Natural killer cell (primary cell): ENCODE measurements at regions not wholly inside any gene's neighbourhood (a gene's known extent, or its start where the extent isn't known, plus 50 kb on each side); places are given as distances from the start of the nearest gene placed in this dataset.

ENCODE experiments used
- ATAC-seq, 3 donors: fragments of 150-1000 bp in 2 of 3; fragments of 200-7000 bp in 1 of 3; cut with Tn5 transposase; 1 replicate in 1 of 3; 2 replicates in 2 of 3; pipeline ENCODE4 v1.10.0; 2021; ENCODE audit warnings: mild to moderate bottlenecking in 2 of 3, moderate library complexity in 2 of 3
- DNase-seq, 2 donors: peaks; one replicate each; pipeline versions ENCODE4 v3.0.0 to v3.0.0-alpha.2; 2013 to 2021; ENCODE audit warnings: mixed read lengths in 1 of 2
- H3K27ac ChIP-seq: one replicate; pipeline ENCODE4 v1.5.1; 2013; ENCODE audit warnings: mild to moderate bottlenecking, low read length
- H3K27me3 ChIP-seq: one replicate; pipeline ENCODE4 v1.6.1; 2013; ENCODE audit warnings: low read length; ENCODE audit not compliant: control insufficient read depth, insufficient read depth
- H3K36me3 ChIP-seq: one replicate; pipeline ENCODE4 v1.6.1; 2013; ENCODE audit warnings: low read length; ENCODE audit not compliant: control insufficient read depth, insufficient read depth
- H3K4me1 ChIP-seq: one replicate; pipeline ENCODE4 v1.6.1; 2013; ENCODE audit warnings: low read length; ENCODE audit not compliant: control insufficient read depth, insufficient read depth
- H3K4me3 ChIP-seq: one replicate; pipeline ENCODE4 v1.5.1; 2013; ENCODE audit warnings: low read length
- H3K9me3 ChIP-seq: one replicate; pipeline ENCODE4 v1.6.1; 2013; ENCODE audit warnings: low read length; ENCODE audit not compliant: control insufficient read depth, insufficient read depth
- H3K27ac Mint-ChIP-seq, 2 donors: one replicate each; pipeline ENCODE4 v1.8.0; 2022; ENCODE audit warnings: mild to moderate bottlenecking in 2 of 2, mixed read lengths in 2 of 2, moderate library complexity in 1 of 2
- H3K27me3 Mint-ChIP-seq, 2 donors: one replicate each; pipeline ENCODE4 v1.8.0; 2022; ENCODE audit warnings: low read depth in 2 of 2, mixed read lengths in 2 of 2
- H3K36me3 Mint-ChIP-seq: one replicate; pipeline ENCODE4 v1.8.0; 2022; ENCODE audit warnings: mixed read lengths
- H3K4me1 Mint-ChIP-seq, 2 donors: one replicate each; pipeline ENCODE4 v1.8.0; 2022; ENCODE audit warnings: mixed read lengths in 2 of 2
- H3K4me3 Mint-ChIP-seq: one replicate; pipeline ENCODE4 v1.8.0; 2022; ENCODE audit warnings: mild to moderate bottlenecking, moderate library complexity, mixed read lengths
- H3K9me3 Mint-ChIP-seq, 2 donors: one replicate each; pipeline ENCODE4 v1.8.0; 2022; ENCODE audit warnings: mixed read lengths in 2 of 2
- WGBS: methylation state at CpG from one replicate; pipeline ENCODE4 v1.1.7; 2013; ENCODE audit warnings: missing lambda C conversion rate; ENCODE audit not compliant: insufficient coverage; 5-methylcytosine and 5-hydroxymethylcytosine counted together
- intact Hi-C: fragments of 100-400 bp; cut with micrococcal nuclease; formaldehyde crosslinking; loops from one replicate; pipeline ENCODE4 v1.14.2; 2022
- TF ChIP-seq, protein P1 (sequence below): fragments of 200-600 bp; IDR thresholded peaks from one replicate; pipeline ENCODE4 v1.8.0; 2022; ENCODE audit warnings: antibody characterized with exemption

- H3K36me3 Mint-ChIP-seq = no peaks in the 10 kb centered on the region
- Histone ChIP-seq H3K36me3 (no peaks in the 10 kb centered on the region), H3K27me3 (no peaks in the 10 kb centered on the region), H3K9me3 (no peaks in the 10 kb centered on the region), H3K27ac (no peak overlapping the region), H3K4me3 (no peak overlapping the region), H3K4me1 (no peaks in the 10 kb centered on the region)
- no peaks in the 10 kb centered on the region for H3K4me1 Mint-ChIP-seq
- intact Hi-C loops = no loop called here
- ATAC-seq = no peak
- H3K27me3 Mint-ChIP-seq = peaks cover 0 to 5% of the 10 kb centered on the region in 2 donors
- DNase-seq = no peak
- peaks cover 0 to 3% of the 10 kb centered on the region in 2 donors for H3K9me3 Mint-ChIP-seq
- no peak overlapping the region for H3K4me3 Mint-ChIP-seq
- H3K27ac Mint-ChIP-seq = no peak overlapping the region
- TF ChIP-seq, protein P1, sequence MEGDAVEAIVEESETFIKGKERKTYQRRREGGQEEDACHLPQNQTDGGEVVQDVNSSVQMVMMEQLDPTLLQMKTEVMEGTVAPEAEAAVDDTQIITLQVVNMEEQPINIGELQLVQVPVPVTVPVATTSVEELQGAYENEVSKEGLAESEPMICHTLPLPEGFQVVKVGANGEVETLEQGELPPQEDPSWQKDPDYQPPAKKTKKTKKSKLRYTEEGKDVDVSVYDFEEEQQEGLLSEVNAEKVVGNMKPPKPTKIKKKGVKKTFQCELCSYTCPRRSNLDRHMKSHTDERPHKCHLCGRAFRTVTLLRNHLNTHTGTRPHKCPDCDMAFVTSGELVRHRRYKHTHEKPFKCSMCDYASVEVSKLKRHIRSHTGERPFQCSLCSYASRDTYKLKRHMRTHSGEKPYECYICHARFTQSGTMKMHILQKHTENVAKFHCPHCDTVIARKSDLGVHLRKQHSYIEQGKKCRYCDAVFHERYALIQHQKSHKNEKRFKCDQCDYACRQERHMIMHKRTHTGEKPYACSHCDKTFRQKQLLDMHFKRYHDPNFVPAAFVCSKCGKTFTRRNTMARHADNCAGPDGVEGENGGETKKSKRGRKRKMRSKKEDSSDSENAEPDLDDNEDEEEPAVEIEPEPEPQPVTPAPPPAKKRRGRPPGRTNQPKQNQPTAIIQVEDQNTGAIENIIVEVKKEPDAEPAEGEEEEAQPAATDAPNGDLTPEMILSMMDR = no peak
- no CpG with 5 or more reads among the region's 1 CpG for WGBS
Measured at GRCh38 chr3:69524816-69525215, 138.9 kb upstream of the FRMD4B start.

DNA sequence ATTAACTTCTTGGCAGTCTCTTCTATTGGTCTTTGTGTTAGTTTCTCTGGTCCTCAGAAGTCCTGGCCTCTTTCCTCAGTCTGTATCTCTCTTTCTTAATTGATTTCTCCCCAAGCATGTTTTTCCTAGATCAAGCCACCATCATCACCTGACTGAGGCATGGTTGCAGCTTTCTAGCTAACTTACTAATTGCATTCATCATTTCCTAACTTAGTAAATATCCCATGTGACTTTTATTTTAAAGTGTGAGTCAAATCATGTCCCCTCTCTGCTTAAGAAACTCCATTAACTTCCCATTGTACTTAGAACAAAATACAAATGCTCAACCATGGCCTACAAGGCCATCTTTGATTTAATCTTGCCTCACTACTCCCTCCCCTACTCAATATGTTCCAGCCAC lies 135.4 kb upstream of the FRMD4B start:
- H3K9me3 ChIP-seq = no peaks in the 10 kb centered on the region
- H3K4me1 ChIP-seq = no peaks in the 10 kb centered on the region
- H3K4me3 ChIP-seq = no peak overlapping the region
- Mint-ChIP-seq H3K27ac (no peak overlapping the region), H3K36me3 (no peaks in the 10 kb centered on the region), H3K4me3 (no peak overlapping the region), H3K9me3 (peaks cover 0 to 3% of the 10 kb centered on the region in 2 donors), H3K27me3 (peaks cover 0 to 5% of the 10 kb centered on the region in 2 donors), H3K4me1 (no peaks in the 10 kb centered on the region)
- DNase-seq (no peak), ATAC-seq (no peak)
- no peaks in the 10 kb centered on the region for H3K27me3 ChIP-seq
- H3K27ac ChIP-seq = no peak overlapping the region
- TF ChIP-seq, protein P1 = no peak
- intact Hi-C loops = no loop called here
- no peaks in the 10 kb centered on the region for H3K36me3 ChIP-seq

- peaks cover 0 to 4% of the 10 kb centered on the region in 2 donors for H3K27me3 Mint-ChIP-seq
- no peak overlapping the region for H3K4me3 ChIP-seq
- H3K9me3 ChIP-seq = peaks cover 3% of the 10 kb centered on the region
- H3K27ac Mint-ChIP-seq = no peak overlapping the region
- TF ChIP-seq, protein P1 = no peak
- no peaks in the 10 kb centered on the region for H3K27me3 ChIP-seq
- no peak for ATAC-seq
- H3K27ac ChIP-seq = no peak overlapping the region
- intact Hi-C loops = no loop called here
- no peaks in the 10 kb centered on the region for H3K4me1 ChIP-seq
- H3K4me1 Mint-ChIP-seq = no peaks in the 10 kb centered on the region
- H3K36me3 ChIP-seq = no peaks in the 10 kb centered on the region
- H3K36me3 Mint-ChIP-seq = no peaks in the 10 kb centered on the region
- no peak overlapping the region for H3K4me3 Mint-ChIP-seq
- no peak for DNase-seq
- peaks cover 2 to 3% of the 10 kb centered on the region in 2 donors for H3K9me3 Mint-ChIP-seq
- WGBS = 91% methylated on average over 4 of the region's 4 CpGs
Measured at GRCh38 chr3:69511361-69511760, 125.5 kb upstream of the FRMD4B start.

DNA sequence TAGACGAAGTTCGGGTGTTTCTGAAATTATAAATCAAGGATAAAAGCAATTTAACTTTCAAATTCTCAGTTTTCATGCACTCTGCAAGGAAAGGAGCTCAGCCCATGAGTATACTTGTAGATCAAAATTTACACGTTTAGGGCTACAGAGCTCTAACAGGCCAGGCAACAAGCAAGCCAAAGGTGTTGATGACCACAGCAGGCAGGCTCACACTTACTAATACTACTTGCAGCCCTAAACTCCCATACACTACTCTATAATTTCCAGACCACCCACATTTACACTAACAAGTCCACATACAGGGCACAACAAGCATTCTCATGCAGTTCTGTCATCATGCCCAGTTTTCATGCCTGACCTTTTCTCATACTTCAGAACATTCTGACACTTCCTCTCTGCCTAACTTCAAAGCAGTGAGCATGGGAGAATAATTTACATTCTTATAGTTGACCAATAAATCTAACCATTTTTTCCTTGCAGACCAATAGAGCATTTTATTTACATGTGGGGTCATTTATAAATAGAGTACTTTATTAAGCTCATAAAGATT lies 124.7 kb upstream of the FRMD4B start:
- peaks cover 2 to 3% of the 10 kb centered on the region in 2 donors for H3K9me3 Mint-ChIP-seq
- DNase-seq = no peak
- no peak overlapping the region for H3K27ac Mint-ChIP-seq
- intact Hi-C loops = no loop called here
- no peak overlapping the region for H3K4me3 Mint-ChIP-seq
- no peak for ATAC-seq
- no peak overlapping the region for H3K27ac ChIP-seq
- no peaks in the 10 kb centered on the region for H3K36me3 Mint-ChIP-seq
- no peak overlapping the region for H3K4me3 ChIP-seq
- H3K27me3 Mint-ChIP-seq = peaks cover 0 to 4% of the 10 kb centered on the region in 2 donors
- TF ChIP-seq, protein P1 = no peak
- peaks cover 3% of the 10 kb centered on the region for H3K9me3 ChIP-seq
- WGBS = 76% methylated on average over 3 of the region's 3 CpGs
- no peaks in the 10 kb centered on the region for H3K27me3 ChIP-seq
- H3K4me1 ChIP-seq = no peaks in the 10 kb centered on the region
- H3K36me3 ChIP-seq = no peaks in the 10 kb centered on the region
- no peaks in the 10 kb centered on the region for H3K4me1 Mint-ChIP-seq
